Ovary (tissue), 7 donors: ENCODE measurements at regions not wholly inside any gene's neighbourhood (a gene's known extent, or its start where the extent isn't known, plus 50 kb on each side); places are given as distances from the start of the nearest gene placed in this dataset.

Experiments
- DNase-seq, 5 donors: peaks; one replicate each; pipeline ENCODE4 v3.0.0-alpha.2; 2019 to 2020
- H3K27ac ChIP-seq, 2 donors: fragments of 200-600 bp; one replicate each; pipeline versions ENCODE4 v1.5.1 to v1.8.0; 2019 to 2022
- H3K27me3 ChIP-seq: fragments of 200-600 bp; one replicate; pipeline ENCODE4 v1.8.0; 2022
- H3K36me3 ChIP-seq: fragments of 200-600 bp; sonication (generic); one replicate; pipeline ENCODE4 v1.5.1; 2019
- H3K4me1 ChIP-seq: one replicate; pipeline ENCODE4 v1.8.1; 2013; ENCODE audit warnings: mild to moderate bottlenecking, moderate library complexity; ENCODE audit not compliant: insufficient read depth
- H3K4me3 ChIP-seq: fragments of 200-600 bp; sonication (generic); one replicate; pipeline ENCODE4 v1.5.1; 2017
- H3K9me3 ChIP-seq, 2 donors: fragments of 200-600 bp in 1 of 2; sonication (generic) in 1 of 2; one replicate each; pipeline versions ENCODE4 v1.5.1 to v1.8.1; 2013 to 2019; ENCODE audit warnings: mild to moderate bottlenecking in 1 of 2, moderate library complexity in 1 of 2
- CTCF ChIP-seq, 3 donors: fragments of 450-650 bp in 2 of 3; fragments of 200-600 bp in 1 of 3; IDR thresholded peaks; one replicate each; pipeline versions ENCODE4 v1.5.1 to v1.8.0; 2016 to 2022; ENCODE audit warnings: antibody characterized with exemption in 3 of 3, mild to moderate bottlenecking in 1 of 3
- EP300 ChIP-seq: sonication (generic); formaldehyde crosslinking; IDR thresholded peaks from one replicate; pipeline ENCODE4 v1.6.1; 2017; ENCODE audit warnings: antibody characterized with exemption
- POLR2A ChIP-seq: fragments of 450-650 bp; IDR thresholded peaks from one replicate; pipeline ENCODE4 v1.6.1; 2017; ENCODE audit warnings: antibody characterized with exemption, mild to moderate bottlenecking, moderate library complexity
- WGBS, 3 donors: extraction: QIAGEN DNeasy Blood & Tissue Kit in 1 of 3; methylation state at CpG; one replicate each; pipeline versions ENCODE4 v1.1.5 to v1.1.7; 2013 to 2017; 5-methylcytosine and 5-hydroxymethylcytosine counted together
- intact Hi-C, 4 donors: fragments of 100-400 bp; cut with DNase I; formaldehyde crosslinking; loops; one replicate each; pipeline versions ENCODE4 v1.11.0 to v1.15.1; 2022 to 2023
- donor health status: DM: no; HTN: no; CAD: no; lungs with moderate emphysema.
- donor health status: DM: no; HTN: no; CAD: no.
- donor health status: Bipolar disorder and iron deficiency.
- donor health status: DM: no; HTN: no; CAD: no.
- donor health status: DM: yes; HTN: yes; CAD: no.

GRCh38 chr3:109643590-109643989 is 306.2 kb upstream of the DPPA4 start:
- no peak for TF ChIP-seq CTCF (IDR thresholded peaks at IDR 0.05)
- no peak for TF ChIP-seq POLR2A
- no peak for TF ChIP-seq EP300
- no peak overlapping the region for H3K27ac ChIP-seq
- no peaks in the 10 kb centered on the region for H3K4me1 ChIP-seq
- no peaks in the 10 kb centered on the region for H3K27me3 ChIP-seq
- intact Hi-C loops: no loop called here
- WGBS, 3 donors: 42 to 91% (median 45%) methylated on average over 2 of the region's 2 CpGs
- H3K36me3 ChIP-seq: no peaks in the 10 kb centered on the region
- H3K4me3 ChIP-seq: no peak overlapping the region
- DNase-seq: no peak
- H3K9me3 ChIP-seq: no peaks in the 10 kb centered on the region

GRCh38 chr3:109644332-109644731 is 307.0 kb upstream of the DPPA4 start:
- no peak for DNase-seq
- Histone ChIP-seq H3K36me3 (no peaks in the 10 kb centered on the region), H3K4me1 (no peaks in the 10 kb centered on the region), H3K27me3 (no peaks in the 10 kb centered on the region), H3K9me3 (no peaks in the 10 kb centered on the region), H3K27ac (no peak overlapping the region), H3K4me3 (no peak overlapping the region)
- no peak for TF ChIP-seq POLR2A
- no peak for TF ChIP-seq CTCF (IDR thresholded peaks at IDR 0.05)
- no peak for TF ChIP-seq EP300
- intact Hi-C loops: no loop called here
- 91 to 94% (median 91%) methylated on average over 2 of the region's 2 CpGs for WGBS, 3 donors

- WGBS, 3 donors: 37 to 46% (median 44%) methylated on average over 3 of the region's 3 CpGs
- Histone ChIP-seq H3K36me3 (no peaks in the 10 kb centered on the region), H3K4me1 (no peaks in the 10 kb centered on the region), H3K9me3 (no peaks in the 10 kb centered on the region), H3K4me3 (no peak overlapping the region), H3K27ac (no peak overlapping the region), H3K27me3 (no peaks in the 10 kb centered on the region)
- no peak for DNase-seq
- no peak for TF ChIP-seq CTCF (IDR thresholded peaks at IDR 0.05)
- TF ChIP-seq POLR2A: no peak
- TF ChIP-seq EP300: no peak
- intact Hi-C loops: no loop called here
Observed at GRCh38 chr3:109644746-109645145, 307.4 kb upstream of the DPPA4 start.

GRCh38 chr3:109648027-109648426 is 310.7 kb upstream of the DPPA4 start:
- H3K4me1 ChIP-seq: no peaks in the 10 kb centered on the region
- H3K9me3 ChIP-seq: no peaks in the 10 kb centered on the region
- TF ChIP-seq CTCF (IDR thresholded peaks at IDR 0.05): no peak
- TF ChIP-seq EP300: no peak
- TF ChIP-seq POLR2A: no peak
- no peaks in the 10 kb centered on the region for H3K27me3 ChIP-seq
- H3K4me3 ChIP-seq: no peak overlapping the region
- DNase-seq: no peak
- no peak overlapping the region for H3K27ac ChIP-seq
- intact Hi-C loops: no loop called here
- 46 to 70% (median 61%) methylated on average over 6 of the region's 6 CpGs for WGBS, 3 donors
- no peaks in the 10 kb centered on the region for H3K36me3 ChIP-seq

GRCh38 chr3:109656225-109656624 is 318.9 kb upstream of the DPPA4 start:
- H3K4me1 ChIP-seq: no peaks in the 10 kb centered on the region
- no peak for DNase-seq
- no peaks in the 10 kb centered on the region for H3K36me3 ChIP-seq
- H3K4me3 ChIP-seq: no peak overlapping the region
- no peak for TF ChIP-seq POLR2A
- no peak for TF ChIP-seq EP300
- no peak for TF ChIP-seq CTCF (IDR thresholded peaks at IDR 0.05)
- H3K27me3 ChIP-seq: no peaks in the 10 kb centered on the region
- H3K27ac ChIP-seq: no peak overlapping the region
- no peaks in the 10 kb centered on the region for H3K9me3 ChIP-seq
- intact Hi-C loops: no loop called here
